NCI-H82 treated with DMSO at 0.1 percent for 48 hours (cell line): ENCODE measurements at regions not wholly inside any gene's neighbourhood (a gene's known extent, or its start where the extent isn't known, plus 50 kb on each side); places are given as distances from the start of the nearest gene placed in this dataset.
"Not testable (repeated sequence)": the region's sequence is repeated elsewhere in the genome, so short reads cannot be mapped to it uniquely, and the experiment has no call there.

Source experiments
- DNase-seq: peaks from one replicate; lab custom pipeline; 2025; ENCODE audit not compliant: unreplicated experiment; lab: John Stamatoyannopoulos, UW

- DNase-seq = no peak
Measured at GRCh38 chr2:238775591-238775990, 72.3 kb upstream of the TWIST2 start.

GRCh38 chr2:238776003-238776760, 71.7 kb upstream of the TWIST2 start:
- DNase-seq = no peak

GRCh38 chr2:238776761-238777046, 71.2 kb upstream of the TWIST2 start:
- not testable (repeated sequence) for DNase-seq

- no peak for DNase-seq
Measured at GRCh38 chr2:238777369-238778067, 70.4 kb upstream of the TWIST2 start.

DNA sequence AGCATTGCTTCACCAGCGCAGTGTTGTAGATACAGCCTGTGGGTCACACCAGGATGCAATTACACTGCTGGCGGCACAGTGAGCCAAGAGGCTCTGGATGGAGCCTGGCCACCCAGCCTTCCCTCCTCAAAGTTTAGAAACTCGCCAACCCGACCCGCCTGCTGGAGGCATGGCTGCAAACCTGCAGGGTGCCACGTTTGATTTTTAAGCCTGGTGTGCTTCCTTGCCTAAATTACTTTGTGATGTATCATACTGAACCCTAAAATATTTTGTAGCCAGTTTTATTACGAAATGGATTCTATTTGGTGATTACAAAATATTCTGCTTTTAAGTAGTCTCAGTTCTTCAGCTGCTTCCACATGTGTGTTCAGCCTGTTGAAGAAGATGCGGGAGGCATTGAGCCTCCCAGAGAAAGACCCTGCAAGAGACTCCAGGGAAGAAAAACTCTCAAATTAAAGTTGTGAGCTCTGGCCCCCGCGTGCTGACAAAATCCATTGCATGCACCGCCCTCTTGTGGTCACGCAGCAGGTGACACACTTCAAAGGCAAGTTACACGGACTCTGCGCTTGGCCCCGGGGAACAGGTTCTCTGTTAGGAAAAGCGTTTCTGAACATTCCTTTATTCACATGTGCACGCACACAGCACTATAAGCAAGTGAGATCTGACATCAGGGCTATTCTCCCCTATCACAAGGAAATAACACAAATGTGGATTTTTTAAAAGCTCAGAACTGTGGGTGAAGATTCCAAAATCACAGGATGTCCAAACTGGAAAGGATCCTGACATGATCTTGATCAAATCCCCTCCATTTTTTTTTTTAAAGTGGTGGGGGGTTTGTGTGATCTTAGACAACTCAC, 63.0 kb upstream of the TWIST2 start:
- peak; percentile 27 for DNase-seq

GRCh38 chr2:238785528-238785860, 62.4 kb upstream of the TWIST2 start:
- no peak for DNase-seq

- no peak for DNase-seq
Measured at GRCh38 chr2:238786379-238786778, 61.5 kb upstream of the TWIST2 start.

GRCh38 chr2:238786792-238787490, 60.9 kb upstream of the TWIST2 start:
- no peak for DNase-seq

DNA sequence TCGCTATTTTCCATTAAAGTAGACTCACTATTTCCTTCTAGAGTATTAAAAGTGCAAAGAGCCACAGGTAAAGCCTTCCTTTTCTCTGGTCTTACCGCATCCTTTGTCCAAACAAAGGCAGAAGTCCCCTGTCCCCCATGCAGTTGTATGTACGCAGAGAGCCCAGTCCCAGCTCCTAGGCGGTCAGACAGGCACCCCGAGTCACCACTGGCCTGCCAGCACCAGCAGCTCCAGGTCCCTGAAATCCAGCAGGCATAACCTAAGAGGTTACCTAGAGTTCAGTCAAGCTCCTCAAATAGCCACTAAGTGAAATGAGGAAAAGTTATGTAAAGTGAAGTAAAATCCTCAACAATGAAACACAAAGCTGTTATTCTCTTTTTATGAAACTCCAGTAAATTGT, 60.4 kb upstream of the TWIST2 start:
- no peak for DNase-seq

DNA sequence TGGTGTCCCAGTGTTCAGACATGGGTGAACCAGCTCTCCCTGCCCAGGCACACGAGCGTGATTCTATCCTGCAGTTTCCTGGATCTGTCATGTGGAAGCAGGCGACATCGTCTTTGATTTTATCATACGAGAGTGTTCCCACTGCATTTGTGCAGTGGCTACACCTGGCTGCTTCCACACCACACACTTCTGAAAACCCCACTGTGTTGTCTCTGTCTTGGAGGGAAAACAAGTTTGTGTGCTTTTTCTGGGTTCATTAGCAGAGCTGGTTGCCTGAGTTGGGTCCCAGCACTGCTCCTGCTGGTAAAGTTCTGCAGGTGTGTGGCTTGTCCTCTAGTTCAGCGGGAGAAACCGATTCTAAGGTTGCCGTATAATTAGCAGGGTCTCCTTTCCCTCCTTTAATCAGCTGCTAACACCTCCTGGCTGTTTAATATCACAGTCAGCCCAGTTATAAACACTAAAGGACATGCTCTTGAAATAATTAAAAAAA, 58.5 kb upstream of the TWIST2 start:
- no peak for DNase-seq

DNA sequence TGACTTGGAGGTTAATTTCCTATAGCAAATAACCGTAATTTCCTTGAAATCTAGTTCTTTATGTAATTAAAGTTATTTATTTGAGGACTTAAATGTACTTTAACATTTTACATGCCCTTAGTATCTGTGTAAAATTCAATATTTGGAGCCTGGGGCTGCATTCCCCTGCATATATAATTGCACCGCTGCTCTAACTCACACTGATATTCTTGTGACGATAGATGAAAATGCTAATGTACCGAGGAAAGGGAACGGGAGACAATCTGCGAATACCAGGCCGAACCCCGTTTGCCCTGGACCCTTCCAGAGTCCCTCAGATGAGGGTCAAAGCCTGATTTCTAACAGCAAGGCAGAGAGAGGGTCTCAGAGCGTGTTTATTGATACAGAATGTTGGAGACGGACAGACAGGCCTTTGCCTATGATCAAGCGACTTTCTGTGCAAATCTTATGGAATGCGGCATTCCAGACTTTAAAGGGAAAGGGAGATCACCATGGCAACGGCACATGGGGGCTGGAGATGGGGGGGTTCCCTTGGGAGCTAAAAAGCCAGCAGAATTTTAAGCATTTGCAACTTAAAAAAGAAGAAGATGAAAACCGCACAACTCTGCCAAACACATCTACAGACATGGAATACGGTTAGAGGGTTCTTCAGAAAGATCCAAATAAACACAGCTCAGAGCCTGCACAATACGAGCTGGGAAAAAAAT, 57.6 kb upstream of the TWIST2 start:
- DNase-seq = no peak

- DNase-seq = no peak
Measured at GRCh38 chr2:238790833-238791230, 57.1 kb upstream of the TWIST2 start.

- no peak for DNase-seq
Measured at GRCh38 chr2:238791354-238791753, 56.5 kb upstream of the TWIST2 start.

DNA sequence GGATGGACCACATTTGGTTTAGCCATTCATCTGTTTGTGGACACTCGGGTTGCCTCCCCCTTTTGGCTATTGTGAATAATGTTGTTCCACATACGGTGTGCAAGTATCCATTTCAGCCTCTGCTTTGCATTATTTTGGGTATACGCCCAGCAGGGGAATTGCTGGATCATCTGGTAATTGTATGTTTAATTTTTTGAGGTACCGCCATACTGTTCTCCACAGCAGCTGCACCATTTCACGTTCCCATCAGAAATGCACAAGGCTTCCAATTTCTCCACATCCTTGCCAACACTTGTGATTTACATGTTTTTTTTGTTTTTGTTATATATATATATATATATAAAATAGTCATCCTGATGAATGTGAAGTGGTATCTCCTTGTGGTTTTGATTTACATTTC, 54.6 kb upstream of the TWIST2 start:
- DNase-seq = no peak

DNA sequence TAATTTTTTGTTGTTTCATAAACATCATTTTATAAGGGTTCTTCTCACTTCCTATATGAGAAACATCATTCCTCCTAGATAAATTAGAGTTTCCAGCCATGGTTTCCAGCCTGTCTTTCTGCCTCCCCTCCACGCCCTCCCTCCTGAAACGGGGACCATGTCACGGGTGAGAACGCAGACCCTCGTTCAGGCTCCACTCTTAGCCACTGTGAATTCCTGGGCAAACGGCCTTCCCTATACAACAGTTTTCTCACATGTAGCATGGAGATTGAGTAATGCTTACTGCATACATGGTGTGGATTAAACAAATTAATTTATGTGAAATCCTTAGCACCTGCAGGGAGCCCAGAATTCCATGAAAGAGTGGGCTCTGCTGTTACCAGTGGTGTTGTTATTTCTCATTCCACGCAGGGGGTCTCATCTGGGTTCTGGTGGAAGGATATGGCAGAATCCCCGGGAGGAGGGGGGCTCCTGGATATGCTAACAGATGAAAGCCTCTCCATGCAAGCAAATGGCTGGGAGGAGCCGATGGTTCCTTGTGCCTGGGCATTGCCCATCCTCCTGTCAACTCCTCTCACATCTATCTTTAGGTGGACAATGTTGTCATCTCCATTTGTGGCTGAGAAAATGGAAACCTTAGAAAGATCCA, 54.0 kb upstream of the TWIST2 start:
- DNase-seq = no peak

DNA sequence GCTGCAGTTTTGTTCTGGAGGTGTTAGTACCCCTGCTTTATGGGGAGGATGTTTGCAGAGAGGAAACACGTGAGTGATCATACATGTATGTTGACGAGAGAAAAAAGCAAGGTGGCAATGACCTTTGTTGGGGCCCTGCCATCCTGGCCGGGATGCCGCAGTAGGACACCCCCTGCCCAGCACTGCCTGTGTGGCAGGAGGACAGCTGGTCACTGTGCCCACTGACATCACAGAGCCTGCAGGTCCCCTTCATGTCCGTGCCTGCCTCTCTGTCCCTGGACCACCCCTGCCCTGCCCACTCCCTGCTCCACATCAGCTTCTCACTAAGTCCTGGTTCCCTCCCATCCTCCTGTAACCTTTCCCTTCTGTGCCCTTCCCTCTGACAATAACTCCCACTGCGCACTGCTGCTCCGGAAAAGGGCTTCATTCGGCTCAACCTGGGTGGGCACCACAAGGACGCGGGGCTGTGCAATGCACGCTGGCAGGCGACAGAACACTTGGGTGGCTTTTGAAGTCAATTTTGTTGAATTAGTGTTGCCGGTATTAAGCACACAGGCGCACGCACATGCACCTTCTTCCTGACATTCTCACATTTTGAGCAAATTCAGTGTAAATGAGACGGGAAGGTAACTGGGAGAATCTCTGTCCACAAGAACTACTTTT, 51.5 kb upstream of the TWIST2 start:
- DNase-seq = no peak

DNA sequence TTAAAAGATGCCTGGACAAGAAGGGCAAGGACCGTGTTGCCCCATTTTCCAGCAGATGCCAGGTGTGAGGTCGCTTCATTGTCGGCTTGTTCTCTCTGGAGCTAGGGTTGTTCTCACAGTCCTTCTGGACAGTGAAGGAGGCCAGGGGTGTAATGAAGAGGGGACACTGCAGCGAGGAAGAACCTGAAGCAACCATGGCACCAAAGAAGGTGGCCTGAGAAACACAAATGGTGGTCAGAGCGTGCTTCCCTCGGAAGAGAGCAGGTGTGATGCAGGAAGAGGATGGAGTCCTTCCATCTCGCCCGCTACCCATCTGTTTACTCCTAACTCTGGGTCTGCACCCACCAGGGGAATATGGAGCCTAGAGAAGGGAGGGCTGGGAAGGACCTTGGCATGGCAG, 50.3 kb upstream of the TWIST2 start:
- DNase-seq = no peak
